SK-N-SH (cell line): ENCODE measurements at regions not wholly inside any gene's neighbourhood (a gene's known extent, or its start where the extent isn't known, plus 50 kb on each side); places are given as distances from the start of the nearest gene placed in this dataset.
"Not testable (repeated sequence)": the region's sequence is repeated elsewhere in the genome, so short reads cannot be mapped to it uniquely, and the experiment has no call there.

Experiments
- CTCF ChIA-PET: fragments of 300-600, 350-600 bp; formaldehyde crosslinking; extraction: SDS; loops from one replicate; lab custom pipeline; 2021; lab: Yijun Ruan, JAX
- POLR2A ChIA-PET: fragments of 350-600 bp; sonication (Branson Sonifier 250); formaldehyde crosslinking; extraction: SDS; loops from one replicate; lab custom pipeline; 2020; ENCODE audit warnings: antibody characterized with exemption, inconsistent platforms; lab: Yijun Ruan, JAX
- DNase-seq: peaks from one replicate; pipeline ENCODE4 v3.0.0; 2012
- H2AFZ ChIP-seq: fragments of 200-600 bp; sonication (generic); 2 replicates; pipeline ENCODE4 v1.8.1; 2016; ENCODE audit warnings: antibody characterized with exemption, mild to moderate bottlenecking, low read depth
- H3F3A ChIP-seq: fragments of 200-600 bp; sonication (generic); replicated peaks from 2 replicates; pipeline ENCODE3; 2016; ENCODE audit warnings: antibody characterized with exemption, mild to moderate bottlenecking; ENCODE audit not compliant: insufficient read depth
- H3K27ac ChIP-seq, 2 experiments: fragments of 200-500 bp in 1 of 2; fragments of 200-600 bp in 1 of 2; sonication (Bioruptor generic) in 1 of 2; sonication (generic), shearing (Covaris generic) in 1 of 2; 2 replicates each; pipeline versions ENCODE4 v1.5.1 to v1.6.1; 2014 to 2016; ENCODE audit warnings: low read depth in 2 of 2, inconsistent platforms in 1 of 2, low read length in 1 of 2, mild to moderate bottlenecking in 1 of 2, mixed read lengths in 1 of 2
- H3K27me3 ChIP-seq: fragments of 200-600 bp; sonication (generic), shearing (Covaris generic); 2 replicates; pipeline ENCODE4 v1.6.1; 2016; ENCODE audit warnings: mixed run types; ENCODE audit not compliant: insufficient read depth
- H3K36me3 ChIP-seq, 2 experiments: fragments of 200-500 bp in 1 of 2; fragments of 200-600 bp in 1 of 2; sonication (Bioruptor generic) in 1 of 2; sonication (generic) in 1 of 2; replicated peaks in 1 of 2; 2 replicates each; pipeline versions ENCODE3 to v1.5.1; 2014 to 2016; ENCODE audit warnings: low read length in 1 of 2, mild to moderate bottlenecking in 1 of 2; ENCODE audit not compliant: insufficient read depth in 2 of 2, control insufficient read depth in 1 of 2
- H3K4me1 ChIP-seq, 2 experiments: fragments of 200-500 bp in 1 of 2; fragments of 200-600 bp in 1 of 2; sonication (Bioruptor generic) in 1 of 2; sonication (generic), shearing (Covaris generic) in 1 of 2; 2 replicates each; pipeline versions ENCODE4 v1.5.1 to v1.6.1; 2014 to 2016; ENCODE audit warnings: low read depth in 1 of 2, low read length in 1 of 2, mixed run types in 1 of 2; ENCODE audit not compliant: insufficient read depth in 2 of 2, control insufficient read depth in 1 of 2
- H3K4me2 ChIP-seq: fragments of 200-600 bp; sonication (generic), shearing (Covaris generic); 2 replicates; pipeline ENCODE4 v1.6.1; 2017; ENCODE audit warnings: mixed run types
- H3K4me3 ChIP-seq, 2 experiments: fragments of 200-500 bp in 1 of 2; fragments of 200-600 bp in 1 of 2; sonication (Bioruptor generic) in 1 of 2; sonication (generic), shearing (Covaris generic) in 1 of 2; 2 replicates each; pipeline versions ENCODE4 v1.5.1 to v1.8.1; 2014 to 2016; ENCODE audit warnings: low read depth in 2 of 2, inconsistent platforms in 1 of 2, low read length in 1 of 2, mild to moderate bottlenecking in 1 of 2, mixed read lengths in 1 of 2, moderate library complexity in 1 of 2
- H3K79me2 ChIP-seq: fragments of 200-600 bp; sonication (generic); 2 replicates; pipeline ENCODE4 v1.8.1; 2017; ENCODE audit warnings: mild to moderate bottlenecking; ENCODE audit not compliant: insufficient read depth
- H3K9ac ChIP-seq: fragments of 200-600 bp; sonication (generic); 2 replicates; pipeline ENCODE4 v1.6.1; 2017; ENCODE audit warnings: mixed run types
- H3K9me2 ChIP-seq: fragments of 200-600 bp; sonication (generic); 2 replicates; pipeline ENCODE4 v1.6.1; 2017; ENCODE audit warnings: mixed run types
- H3K9me3 ChIP-seq: fragments of 200-600 bp; sonication (generic); 2 replicates; pipeline ENCODE4 v1.6.1; 2017; ENCODE audit warnings: mixed run types, mild to moderate bottlenecking, moderate library complexity
- H4K20me1 ChIP-seq: fragments of 200-600 bp; sonication (generic); 2 replicates; pipeline ENCODE4 v1.6.1; 2017; ENCODE audit warnings: mild to moderate bottlenecking, mixed run types; ENCODE audit not compliant: insufficient read depth
- EP300 ChIP-seq, 2 experiments: IDR thresholded peaks; 2 replicates each; pipeline versions ENCODE4 v1.4.0 to v1.6.1; 2012; ENCODE audit warnings: borderline replicate concordance in 1 of 2, low read depth in 1 of 2, low read length in 1 of 2
- FOXM1 ChIP-seq: IDR thresholded peaks from 2 replicates; pipeline ENCODE4 v1.4.0; 2012; ENCODE audit warnings: low read depth, mild to moderate bottlenecking
- JUND ChIP-seq: IDR thresholded peaks from 2 replicates; pipeline ENCODE4 v1.4.0; 2012
- MEF2A ChIP-seq: IDR thresholded peaks from 2 replicates; pipeline ENCODE4 v1.4.0; 2012; ENCODE audit warnings: low read depth, borderline replicate concordance
- MXI1 ChIP-seq: IDR thresholded peaks from 2 replicates; pipeline ENCODE4 v1.6.1; 2012; ENCODE audit warnings: mild to moderate bottlenecking, low read depth, low read length, improper control_type of control experiment
- NFIC ChIP-seq: IDR thresholded peaks from 2 replicates; pipeline ENCODE4 v1.4.0; 2012; ENCODE audit warnings: borderline replicate concordance
- NRF1 ChIP-seq: IDR thresholded peaks from 2 replicates; pipeline ENCODE4 v1.6.1; 2012; ENCODE audit warnings: low read depth, mild to moderate bottlenecking, low read length
- POLR2AphosphoS5 ChIP-seq: IDR thresholded peaks from 2 replicates; pipeline ENCODE4 v1.6.1; 2012; ENCODE audit warnings: low read depth, low read length
- RXRA ChIP-seq: IDR thresholded peaks from 2 replicates; pipeline ENCODE4 v1.4.0; 2012; ENCODE audit warnings: low read depth, mild to moderate bottlenecking, borderline replicate concordance
- SIN3A ChIP-seq: IDR thresholded peaks from 2 replicates; pipeline ENCODE4 v1.6.1; 2012; ENCODE audit warnings: low read depth, mild to moderate bottlenecking, low read length, moderate library complexity, borderline replicate concordance
- SMC3 ChIP-seq: IDR thresholded peaks from 2 replicates; pipeline ENCODE4 v1.6.1; 2012; ENCODE audit warnings: low read depth, low read length, improper control_type of control experiment
- TEAD4 ChIP-seq: IDR thresholded peaks from 2 replicates; pipeline ENCODE4 v1.4.0; 2012; ENCODE audit warnings: mild to moderate bottlenecking, borderline replicate concordance; ENCODE audit not compliant: insufficient read depth
- YY1 ChIP-seq: IDR thresholded peaks from 2 replicates; pipeline ENCODE4 v1.4.0; 2012; ENCODE audit warnings: low read depth, mild to moderate bottlenecking
- WGBS: methylation state at CpG from one replicate; pipeline ENCODE4 v1.1.6; 2017; ENCODE audit warnings: low lambda C conversion rate; 5-methylcytosine and 5-hydroxymethylcytosine counted together
- TF ChIP-seq, protein P1 (sequence below): fragments of 150-350 bp; IDR thresholded peaks from 2 replicates; pipeline ENCODE4 v1.6.1; 2016; ENCODE audit warnings: mild to moderate bottlenecking, low read depth, low read length

DNA sequence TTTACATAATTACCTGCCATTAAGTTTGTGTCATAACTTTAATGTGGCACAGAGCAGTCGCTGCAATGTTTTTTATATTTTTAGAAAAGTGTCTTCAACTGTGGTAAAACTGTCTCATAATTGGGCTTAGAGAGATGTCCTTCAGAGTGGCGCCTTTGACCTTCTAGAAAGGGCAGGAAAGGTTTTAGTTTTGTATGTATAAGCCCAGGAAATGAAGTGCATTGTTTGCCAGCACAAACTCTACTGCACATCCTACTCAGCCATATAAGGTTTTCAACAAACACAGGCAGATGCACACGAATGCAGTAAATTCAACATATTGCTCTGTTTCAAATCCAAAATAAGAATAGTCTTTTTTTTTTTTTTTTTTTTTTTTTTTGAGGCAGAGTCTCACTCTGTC lies 201.4 kb downstream of the ALDH8A1 start:
- CTCF ChIA-PET, result interaction anchor here (1.3 kb wide), 1 partner anchor 107 kb away, joined by 4 read pairs; no protein-coding TSS in a partner anchor
- POLR2A ChIA-PET, result no interaction called here
- Histone ChIP-seq H3K36me3 (no peaks in the 10 kb centered on the region), H4K20me1 (no peaks in the 10 kb centered on the region), H3K4me1 (no peaks in the 10 kb centered on the region; a peak in 1 of 4 replicates), H3K79me2 (no peaks in the 10 kb centered on the region), H3K27me3 (no peaks in the 10 kb centered on the region), H2AFZ (no peak overlapping the region), H3F3A (peaks cover 5% of the 10 kb centered on the region), H3K4me3 (no peak overlapping the region), H3K27ac (no peak overlapping the region), H3K9me2 (no peaks in the 10 kb centered on the region), H3K9me3 (no peaks in the 10 kb centered on the region), H3K9ac (no peak overlapping the region), H3K4me2 (no peak overlapping the region)
- TF ChIP-seq FOXM1, result no peak
- no peak for TF ChIP-seq RXRA
- TF ChIP-seq SIN3A, result no peak
- no peak for TF ChIP-seq TEAD4
- TF ChIP-seq YY1, result no peak
- TF ChIP-seq MXI1, result no peak
- no peak for TF ChIP-seq EP300 (IDR thresholded peaks at IDR 0.05; ENCODE audit: borderline replicate concordance in 1 of 2, low read depth in 1 of 2, low read length in 1 of 2)
- TF ChIP-seq, protein P1, sequence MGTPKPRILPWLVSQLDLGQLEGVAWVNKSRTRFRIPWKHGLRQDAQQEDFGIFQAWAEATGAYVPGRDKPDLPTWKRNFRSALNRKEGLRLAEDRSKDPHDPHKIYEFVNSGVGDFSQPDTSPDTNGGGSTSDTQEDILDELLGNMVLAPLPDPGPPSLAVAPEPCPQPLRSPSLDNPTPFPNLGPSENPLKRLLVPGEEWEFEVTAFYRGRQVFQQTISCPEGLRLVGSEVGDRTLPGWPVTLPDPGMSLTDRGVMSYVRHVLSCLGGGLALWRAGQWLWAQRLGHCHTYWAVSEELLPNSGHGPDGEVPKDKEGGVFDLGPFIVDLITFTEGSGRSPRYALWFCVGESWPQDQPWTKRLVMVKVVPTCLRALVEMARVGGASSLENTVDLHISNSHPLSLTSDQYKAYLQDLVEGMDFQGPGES, result no peak
- TF ChIP-seq JUND, result no peak
- DNase-seq, result no peak
- 95% methylated on average over 3 of the region's 3 CpGs for WGBS

DNA sequence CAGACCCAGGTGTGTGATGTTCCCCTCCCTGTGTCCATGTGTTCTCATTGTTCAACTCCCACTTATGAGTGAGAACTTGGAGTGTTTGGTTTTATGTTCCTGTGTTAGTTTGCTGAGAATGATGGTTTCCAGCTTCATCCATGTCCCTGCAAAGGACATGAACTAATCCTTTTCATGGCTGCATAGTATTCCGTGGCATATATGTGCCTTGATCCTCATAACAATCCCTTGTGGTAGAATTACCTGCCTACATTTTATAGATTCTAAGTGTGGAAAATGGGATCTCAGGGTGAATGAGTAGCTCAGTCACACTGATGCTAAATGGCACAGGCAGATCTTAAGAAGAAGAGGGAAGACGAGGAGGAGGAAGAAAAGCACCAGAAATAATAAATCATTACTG lies 202.7 kb downstream of the ALDH8A1 start:
- H3K36me3 ChIP-seq, H3K9ac ChIP-seq, H2AFZ ChIP-seq, H3K4me2 ChIP-seq, POLR2A ChIA-PET, DNase-seq, H3K27me3 ChIP-seq, H3K4me3 ChIP-seq, H3K27ac ChIP-seq, H3K9me3 ChIP-seq, H3F3A ChIP-seq, H3K79me2 ChIP-seq, H3K4me1 ChIP-seq, H4K20me1 ChIP-seq, H3K9me2 ChIP-seq: not testable (repeated sequence)
- CTCF ChIA-PET, result interaction anchor here (0.9 to 1.3 kb wide), 2 partner anchors 75 to 106 kb away, joined by 3 to 4 read pairs; no protein-coding TSS in a partner anchor
- WGBS, result 83% methylated on average over 2 of the region's 2 CpGs

DNA sequence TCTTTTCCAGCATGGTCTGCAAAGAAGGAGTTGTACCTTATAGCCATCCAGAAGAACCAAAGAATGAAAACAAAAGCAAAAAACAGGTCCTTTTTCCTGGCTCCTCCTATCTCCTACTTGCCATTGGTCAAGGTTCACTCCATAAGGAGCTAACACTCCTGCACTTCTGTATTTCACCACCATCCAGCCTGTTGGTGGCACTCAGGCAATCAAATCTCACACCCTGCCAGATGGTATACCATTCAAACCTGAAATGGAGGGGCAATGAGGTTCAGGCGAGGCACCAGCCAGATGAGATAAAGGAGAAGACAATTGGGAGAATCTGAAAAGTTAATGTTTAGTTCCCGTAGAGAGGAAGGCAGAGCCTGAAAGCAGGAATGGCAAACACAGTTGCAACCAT lies 203.8 kb downstream of the ALDH8A1 start:
- TF ChIP-seq NRF1 (no peak), SMC3 (no peak), MEF2A (no peak), NFIC (no peak), RXRA (no peak), POLR2AphosphoS5 (no peak)
- TF ChIP-seq, protein P1, result no peak
- TF ChIP-seq, all 33 proteins: peak for 0
- H3K9me2 ChIP-seq, result no peaks in the 10 kb centered on the region
- H2AFZ ChIP-seq, result no peak overlapping the region
- DNase-seq, result no peak
- no peaks in the 10 kb centered on the region for H3K27me3 ChIP-seq
- no peaks in the 10 kb centered on the region for H3K79me2 ChIP-seq
- no peaks in the 10 kb centered on the region for H4K20me1 ChIP-seq
- ChIA-PET CTCF (no interaction called here), POLR2A (interaction anchor here (0.6 kb wide), 1 partner anchor 12 kb away, joined by 3 read pairs; no protein-coding TSS in a partner anchor)
- peaks cover 5% of the 10 kb centered on the region for H3F3A ChIP-seq
- no peak overlapping the region for H3K9ac ChIP-seq
- no peaks in the 10 kb centered on the region for H3K36me3 ChIP-seq
- no peak overlapping the region for H3K4me2 ChIP-seq
- no peaks in the 10 kb centered on the region for H3K9me3 ChIP-seq
- 94% methylated on average over 2 of the region's 2 CpGs for WGBS
- no peak overlapping the region for H3K4me3 ChIP-seq
- peaks cover 2 to 6% of the 10 kb centered on the region in 2 experiments; a peak in 3 of 4 replicates for H3K4me1 ChIP-seq
- H3K27ac ChIP-seq, result no peak overlapping the region

DNA sequence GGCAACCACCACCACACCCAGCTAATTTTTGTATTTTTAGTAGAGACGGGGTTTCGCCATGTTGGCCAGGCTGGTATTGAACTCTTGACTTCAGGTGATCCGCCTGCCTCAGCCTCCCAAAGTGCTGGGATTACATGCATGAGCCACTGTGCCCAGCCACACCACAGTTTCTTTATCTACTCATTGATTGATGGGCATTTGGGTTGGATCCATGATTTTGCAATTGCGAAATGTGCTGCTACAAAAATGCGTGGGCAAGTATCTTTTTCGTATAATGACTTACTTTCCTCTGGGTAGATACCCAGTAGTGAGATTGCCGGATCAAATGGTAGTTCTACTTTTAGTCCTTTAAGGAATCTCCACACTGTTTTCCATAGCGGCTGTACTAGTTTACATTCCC lies 204.7 kb downstream of the ALDH8A1 start:
- H3K9me3 ChIP-seq, POLR2A ChIA-PET, H3K27me3 ChIP-seq, H3K27ac ChIP-seq, H3K9me2 ChIP-seq, H3K79me2 ChIP-seq, H3K9ac ChIP-seq, H4K20me1 ChIP-seq, DNase-seq, H3K36me3 ChIP-seq, H2AFZ ChIP-seq, H3K4me3 ChIP-seq, H3K4me2 ChIP-seq, CTCF ChIA-PET: not testable (repeated sequence)
- H3K4me1 ChIP-seq, result peaks cover 6 to 10% of the 10 kb centered on the region in 2 experiments; a peak in 3 of 4 replicates
- WGBS, result 96% methylated on average over 7 of the region's 8 CpGs
- H3F3A ChIP-seq, result peaks cover 13% of the 10 kb centered on the region
